ENCODE measurements at regions not wholly inside any gene's neighbourhood (a gene's known extent, or its start where the extent isn't known, plus 50 kb on each side); places are given as distances from the start of the nearest gene placed in this dataset.
A peak's percentile ranks its signal among the peaks of the same experiment; 100 is the strongest.

DNA sequence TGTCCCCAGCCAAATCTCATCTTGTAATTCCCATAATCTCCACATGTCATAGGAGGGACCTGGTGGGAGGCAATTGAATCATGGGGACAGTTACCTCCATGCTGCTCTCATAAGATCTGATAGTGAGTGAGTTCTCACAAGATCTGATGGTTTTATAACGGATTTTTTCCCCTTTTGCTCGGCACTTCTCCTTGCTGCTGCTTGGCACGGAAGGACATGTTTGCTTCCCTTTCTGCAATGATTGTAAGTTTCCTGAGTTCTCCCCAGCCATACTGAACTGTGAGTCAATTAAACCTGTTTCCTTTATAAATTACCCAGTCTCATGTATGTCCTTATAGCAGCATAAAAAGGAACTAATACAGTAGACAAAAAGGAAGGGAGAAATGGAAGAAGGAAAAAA, 76.7 kb upstream of the CCNG1 start:
- DNase-seq (ENCODE audit: low spot score) = no peak

DNA sequence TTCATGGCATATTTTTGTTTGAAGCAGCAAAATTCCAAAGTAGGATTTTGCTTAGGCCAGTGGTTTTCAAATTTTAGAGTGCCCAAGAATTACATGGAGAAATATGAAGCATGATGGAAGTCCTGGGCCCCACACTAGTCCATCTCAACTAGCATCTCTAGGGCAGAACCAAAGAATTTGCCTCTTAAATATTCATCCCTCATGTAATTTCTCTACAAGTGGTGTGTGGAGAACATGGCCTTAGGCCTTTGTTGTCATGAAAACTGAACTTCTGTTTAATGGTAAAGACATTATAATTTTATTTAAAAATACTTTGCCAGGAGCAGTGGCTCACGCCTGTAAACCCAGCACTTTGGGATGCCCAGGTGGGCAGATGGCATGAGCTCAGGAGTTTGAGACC, 75.9 kb upstream of the CCNG1 start:
- no peak for DNase-seq (ENCODE audit: low spot score)

DNA sequence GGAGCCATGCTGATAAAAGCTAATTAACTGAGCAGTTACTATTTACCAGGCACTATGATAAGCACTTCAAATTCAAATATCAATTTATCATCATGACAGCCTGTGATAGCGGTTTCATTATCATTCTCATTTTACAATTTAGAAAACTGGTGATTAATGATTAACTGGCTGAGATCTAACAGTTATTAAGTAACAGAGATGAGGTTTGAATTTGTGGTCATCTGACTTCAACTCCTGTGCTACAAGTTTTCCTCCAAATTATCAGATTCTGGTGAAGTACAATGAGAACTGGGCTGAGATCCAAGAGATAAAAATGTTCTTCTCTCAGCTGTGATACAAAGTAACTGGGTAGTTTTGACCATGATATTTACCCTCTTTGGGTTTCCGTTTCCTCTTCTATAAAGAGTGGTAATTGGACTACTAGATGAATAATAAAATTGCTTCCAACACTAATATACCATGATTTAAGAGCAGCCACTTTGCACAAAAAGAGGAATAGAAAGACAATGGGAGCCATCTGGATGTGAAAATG, 74.5 kb upstream of the CCNG1 start:
- no peak for DNase-seq (ENCODE audit: low spot score)

DNA sequence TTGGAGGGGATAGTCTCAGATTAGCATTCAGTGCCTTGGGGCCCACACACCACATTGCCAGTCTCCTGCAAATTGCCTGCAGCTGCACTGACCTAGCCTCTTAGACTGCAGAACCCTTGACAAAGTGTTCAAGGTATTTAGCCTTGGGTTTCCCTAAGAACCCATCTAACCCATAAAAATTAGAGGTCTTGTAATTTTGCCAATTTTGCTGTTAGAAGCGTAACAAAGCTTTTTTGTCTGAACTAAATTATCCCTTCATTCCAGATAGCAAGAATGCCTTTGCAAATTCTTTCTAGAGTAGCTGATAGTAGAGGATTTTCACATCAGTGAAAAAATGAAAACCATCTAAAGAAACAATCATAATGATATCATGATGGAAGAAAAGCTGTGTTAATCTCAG, 74.0 kb upstream of the CCNG1 start:
- DNase-seq (ENCODE audit: low spot score) = no peak

DNA sequence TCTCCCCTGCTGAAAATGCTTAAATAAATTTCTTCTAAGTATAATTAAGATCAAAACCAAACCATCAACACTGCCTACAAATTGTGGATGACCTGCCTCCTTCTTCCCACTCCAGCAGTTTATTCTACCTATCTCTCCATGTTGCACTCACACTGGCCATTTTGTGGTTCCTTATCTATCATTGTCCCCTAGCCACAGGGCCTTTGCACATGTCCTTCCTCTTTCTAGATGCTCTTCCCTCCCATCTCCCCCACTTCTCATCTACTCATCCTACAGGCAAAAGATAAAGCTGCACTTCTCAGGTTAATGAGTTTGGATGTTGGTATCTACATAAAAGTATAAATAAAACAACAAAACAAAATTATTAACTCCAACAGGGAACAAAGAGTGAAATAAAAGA, 70.6 kb upstream of the CCNG1 start:
- DNase-seq (ENCODE audit: low spot score) = no peak

DNA sequence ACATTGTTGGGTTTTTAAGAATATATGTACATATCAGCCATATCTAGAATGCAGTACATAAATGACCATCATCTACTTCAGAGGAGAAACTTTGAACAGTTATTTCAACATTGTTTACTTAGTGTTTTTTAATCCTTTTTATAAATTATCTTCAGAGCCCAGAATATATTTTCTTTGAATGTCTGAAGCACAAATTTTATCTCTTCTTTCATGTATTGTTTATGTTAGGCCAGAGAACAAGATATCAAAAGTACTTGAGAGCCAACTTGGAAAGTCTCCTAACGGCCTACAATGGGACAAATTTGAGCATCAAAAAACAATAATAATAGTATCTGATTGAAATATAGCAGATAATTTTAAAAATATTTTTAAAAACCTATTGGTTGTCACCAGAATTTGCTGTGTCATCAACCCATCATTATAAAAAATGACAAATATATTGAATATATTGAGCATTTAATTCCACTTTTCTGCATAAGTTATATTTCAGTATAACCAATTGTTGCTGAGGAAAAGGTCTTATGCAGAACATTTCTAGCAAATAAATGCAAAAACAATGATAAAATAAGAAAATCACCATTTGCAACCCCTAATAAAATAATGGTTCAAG, 67.5 kb upstream of the CCNG1 start:
- no peak for DNase-seq (ENCODE audit: low spot score)

DNA sequence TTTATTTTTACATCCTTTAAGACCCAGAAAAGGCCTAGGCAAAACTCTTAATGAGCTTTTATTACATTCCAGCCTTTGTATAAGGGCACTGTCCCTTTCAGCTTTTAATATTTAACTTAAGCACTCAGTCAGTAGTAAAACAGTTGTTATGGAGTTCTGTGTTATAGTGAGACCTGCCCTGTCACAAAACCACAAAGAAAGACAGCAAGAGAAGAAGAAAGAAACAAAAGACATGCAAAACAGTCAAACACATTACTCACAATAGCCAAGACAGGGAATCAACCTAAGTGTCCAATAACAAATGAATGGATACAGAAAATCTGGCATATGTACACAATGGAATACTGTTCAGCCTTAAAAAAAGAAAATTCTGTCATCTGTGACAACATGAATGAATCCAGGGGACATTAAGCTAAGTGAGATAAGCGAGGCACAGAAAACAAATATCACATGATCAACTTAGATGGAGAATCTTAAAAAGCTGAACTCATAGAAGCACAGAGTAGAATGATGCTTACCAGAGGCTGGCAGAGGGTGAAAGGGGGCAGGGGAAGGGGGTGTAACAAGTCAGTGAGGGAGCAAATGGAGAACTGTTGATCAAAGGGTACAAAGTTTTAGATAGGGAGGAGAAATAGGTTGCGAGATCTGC, 63.8 kb upstream of the CCNG1 start:
- no peak for DNase-seq (ENCODE audit: low spot score)

DNA sequence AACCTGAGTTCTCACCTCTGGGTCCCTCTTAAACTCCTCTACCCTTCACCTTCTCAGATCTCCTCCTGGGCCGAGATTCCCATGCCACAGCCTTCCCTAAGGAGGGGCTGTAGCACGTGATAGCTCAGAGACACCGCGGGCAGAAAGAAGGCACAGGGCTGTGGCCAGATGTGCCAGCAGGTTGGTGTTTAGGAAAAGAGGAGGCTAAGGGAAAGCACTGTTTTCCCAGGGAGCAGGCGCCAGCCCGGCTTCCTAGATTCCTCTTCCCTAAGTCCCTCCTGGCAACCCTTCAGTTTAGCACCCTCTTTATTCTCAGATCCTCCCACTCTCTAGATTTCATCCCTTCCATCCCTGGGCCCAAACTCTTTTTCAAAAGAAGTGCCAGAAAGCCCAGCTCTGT, 59.4 kb upstream of the CCNG1 start:
- no peak for DNase-seq (ENCODE audit: low spot score)

DNA sequence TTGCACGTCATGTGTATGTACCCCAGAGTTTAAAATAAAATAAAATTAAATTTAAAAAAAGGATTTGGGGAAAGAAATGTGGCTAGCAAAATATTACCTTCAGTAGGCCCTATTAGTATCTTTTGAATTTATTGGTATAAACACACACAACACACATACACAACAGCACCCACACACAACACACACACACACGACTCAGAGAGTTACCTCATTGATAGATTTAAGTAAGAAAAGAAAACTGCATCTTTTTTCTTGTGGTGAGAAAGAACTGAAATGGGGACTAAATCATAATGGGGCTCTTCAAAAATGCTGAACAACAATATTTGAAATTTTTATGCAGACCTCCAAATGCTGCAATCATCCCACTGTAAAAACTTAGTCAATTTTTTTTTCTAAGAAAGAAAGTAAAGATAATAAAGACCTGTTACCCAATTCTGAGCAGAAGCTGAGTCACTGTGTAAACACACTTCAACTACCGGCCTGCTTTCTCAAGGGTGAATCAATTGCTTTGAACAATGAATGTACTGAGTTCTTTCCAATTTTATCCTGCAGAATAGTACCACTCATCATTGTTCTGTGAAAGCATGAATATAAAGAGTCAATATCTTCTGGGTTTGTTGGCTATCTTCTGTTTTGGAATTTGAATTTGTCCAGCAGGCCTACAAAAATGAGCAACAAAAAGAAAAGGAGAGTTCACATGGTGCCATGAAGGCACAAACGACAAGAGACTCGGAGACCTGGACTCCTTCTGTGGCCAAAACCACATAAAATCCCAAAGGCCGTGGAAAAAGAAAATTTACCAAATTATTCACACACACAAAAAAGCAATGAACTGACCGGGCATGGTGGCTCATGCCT, 57.9 kb upstream of the CCNG1 start:
- peak; percentile 64 for DNase-seq (ENCODE audit: low spot score)

DNA sequence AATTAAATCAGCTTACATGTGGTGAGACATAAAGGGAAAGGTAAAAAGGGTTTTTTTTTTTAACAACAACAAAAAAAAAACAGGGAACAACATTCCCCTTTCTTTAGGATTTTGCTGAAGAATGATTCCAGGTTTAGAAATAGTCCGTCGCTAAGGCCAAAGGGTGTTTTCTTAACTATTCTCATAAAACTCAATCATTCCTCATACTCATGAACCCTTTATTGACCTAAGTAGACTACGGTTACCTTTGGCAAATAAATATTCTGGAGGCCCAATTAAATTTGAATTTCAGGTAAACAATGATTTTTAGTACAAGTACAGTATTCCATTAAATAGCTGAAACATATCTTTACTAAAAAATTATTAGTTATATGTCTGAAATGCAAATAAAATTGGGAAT, 55.6 kb upstream of the CCNG1 start:
- DNase-seq (ENCODE audit: low spot score) = no peak

DNA sequence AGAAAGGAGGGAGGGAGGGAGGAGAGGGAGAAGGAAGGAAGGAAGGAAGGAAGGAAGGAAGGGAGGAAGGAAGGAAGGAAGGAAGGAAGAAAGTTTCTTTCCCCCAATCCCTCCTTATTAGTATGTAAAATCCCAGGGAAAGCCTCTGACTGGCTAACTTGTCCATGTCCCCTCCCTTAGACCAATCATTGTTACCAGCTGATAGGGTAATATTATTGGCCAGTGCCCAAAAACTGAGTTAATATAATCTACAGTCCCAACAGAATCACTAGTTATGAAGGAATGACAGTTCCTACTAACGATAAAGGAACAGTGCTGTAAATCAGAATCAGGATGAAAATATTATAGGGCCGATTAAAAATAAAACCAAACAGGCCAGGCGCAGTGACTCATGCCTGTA, 53.6 kb upstream of the CCNG1 start:
- DNase-seq (ENCODE audit: low spot score) = no peak

DNA sequence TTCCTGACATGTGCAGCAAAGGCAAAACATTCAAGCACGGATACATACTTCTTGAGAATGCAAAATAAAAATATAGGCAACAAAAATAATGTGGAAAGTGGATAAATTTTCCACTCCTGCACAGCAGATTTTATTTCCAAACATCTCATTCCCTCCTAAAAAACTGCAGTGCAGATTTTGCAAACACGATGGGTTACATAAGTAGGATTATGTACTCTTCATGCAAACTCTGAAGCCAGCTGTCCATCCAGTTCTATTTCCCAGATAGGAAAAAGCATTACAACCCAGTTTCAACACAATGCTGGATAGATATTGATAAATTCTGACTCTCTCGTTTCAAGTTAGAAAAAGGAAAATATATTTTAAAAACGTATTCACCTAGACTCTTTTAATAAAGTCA, 52.7 kb upstream of the CCNG1 start:
- DNase-seq (ENCODE audit: low spot score) = no peak

DNA sequence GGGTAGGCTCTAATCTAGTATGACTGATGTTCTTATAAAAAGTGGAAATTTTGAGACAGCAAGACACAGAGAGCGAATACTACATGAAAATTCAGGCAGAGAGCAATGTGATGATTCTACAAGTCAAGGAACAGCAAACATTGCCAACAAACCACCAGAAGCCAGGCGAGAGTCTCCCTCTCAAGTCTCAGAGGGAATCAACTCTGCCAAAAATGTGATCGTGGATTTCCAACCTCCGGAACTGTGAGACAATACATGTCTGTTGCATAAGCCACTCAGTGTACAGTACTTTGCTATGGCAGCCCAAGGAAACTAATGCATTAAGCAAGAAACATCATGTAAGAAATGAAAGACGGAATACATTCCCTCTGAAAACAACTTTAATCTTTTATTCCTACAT, 52.1 kb upstream of the CCNG1 start:
- no peak for DNase-seq (ENCODE audit: low spot score)

DNA sequence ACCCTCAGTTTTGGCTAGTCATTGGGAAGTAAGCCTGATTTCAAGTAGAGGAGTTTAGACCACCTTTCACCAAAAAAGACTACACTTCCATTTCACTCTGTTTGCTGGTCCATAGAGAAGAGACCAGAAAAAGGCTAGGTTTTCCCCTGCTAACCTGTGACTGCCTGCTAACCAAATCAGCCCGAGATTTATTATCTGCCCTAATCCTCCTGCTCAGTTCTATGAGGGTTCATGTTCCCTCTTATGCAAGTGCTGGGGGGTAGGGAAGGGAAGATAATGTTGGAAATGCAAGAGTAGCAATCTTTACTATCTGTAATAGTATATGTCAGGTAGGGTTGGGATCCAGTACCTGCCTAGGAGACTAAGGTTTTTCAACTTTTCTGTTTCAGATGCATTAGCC, 51.6 kb upstream of the CCNG1 start:
- no peak for DNase-seq (ENCODE audit: low spot score)

DNA sequence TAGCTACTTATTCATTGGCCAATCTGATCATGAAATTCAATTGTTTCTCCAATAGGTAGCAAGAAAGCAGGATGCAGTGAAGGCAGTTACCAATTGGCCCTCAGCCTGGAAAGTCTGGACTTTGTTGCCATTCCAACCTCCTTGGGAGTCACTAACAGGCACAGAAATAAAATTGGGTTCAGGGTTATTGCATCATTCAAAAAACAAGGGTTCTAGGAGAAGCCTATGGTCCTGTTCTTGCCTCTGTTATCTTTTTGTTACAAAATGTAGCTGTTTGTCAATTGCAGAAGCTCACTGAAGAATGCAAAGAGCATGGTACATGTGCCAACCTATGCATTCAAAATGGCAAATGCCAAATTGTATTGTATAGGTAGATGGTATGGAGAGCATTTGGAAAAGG, 51.0 kb upstream of the CCNG1 start:
- DNase-seq (ENCODE audit: low spot score) = no peak

DNA sequence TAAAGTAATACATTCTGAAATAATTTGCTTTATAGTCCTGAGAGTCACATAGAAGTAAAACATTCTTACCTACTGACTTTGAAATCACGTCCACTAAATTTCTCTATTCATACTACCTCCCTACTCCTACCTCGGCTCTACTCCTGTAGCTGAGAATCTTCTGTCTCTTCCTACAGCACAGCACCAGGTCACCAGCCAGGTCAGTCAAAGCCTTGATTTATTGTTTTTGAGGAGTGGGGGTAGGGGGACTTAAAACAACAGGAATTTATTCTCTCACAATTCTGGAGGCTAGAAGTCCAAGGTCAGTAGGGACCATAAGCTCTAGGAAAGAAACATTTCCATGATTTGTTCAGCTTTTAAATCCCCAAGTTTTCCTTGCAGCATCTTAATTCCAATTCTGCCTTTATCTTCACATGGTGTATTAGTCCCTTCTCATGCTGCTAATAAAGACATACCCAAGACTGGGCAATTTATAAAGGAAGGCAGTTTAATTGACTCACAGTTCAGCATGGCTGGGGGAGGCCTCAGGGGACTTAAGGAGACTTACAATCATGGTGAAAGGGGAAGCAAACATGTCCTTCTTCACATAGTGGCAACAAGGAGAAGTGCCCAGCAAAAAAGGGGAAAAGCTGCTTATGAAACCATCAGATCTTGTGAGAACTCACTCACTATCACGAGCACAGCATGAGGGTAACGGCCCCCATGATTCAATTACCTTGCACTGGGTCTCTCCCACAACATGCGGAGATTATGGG, 49.6 kb upstream of the CCNG1 start:
- no peak for DNase-seq (ENCODE audit: low spot score)
